HG03571 (cell line): ENCODE measurements at regions not wholly inside any gene's neighbourhood (a gene's known extent, or its start where the extent isn't known, plus 50 kb on each side); places are given as distances from the start of the nearest gene placed in this dataset.

Experiments
- ATAC-seq: cut with Tn5 transposase; IDR thresholded peaks from one replicate; pipeline ENCODE4 v1.9.1; 2021; ENCODE audit not compliant: unreplicated experiment

GRCh38 chr1:184267747-184268146, 119.1 kb upstream of the C1orf21 start:
- ATAC-seq: no peak

GRCh38 chr1:184270556-184270955, 116.3 kb upstream of the C1orf21 start:
- ATAC-seq: no peak

- no peak for ATAC-seq
These were observed 114.5 kb upstream of the C1orf21 start for GRCh38 chr1:184272175-184272866.

GRCh38 chr1:184276416-184276815, 110.4 kb upstream of the C1orf21 start:
- no peak for ATAC-seq

- no peak for ATAC-seq
These were observed 106.8 kb upstream of the C1orf21 start for GRCh38 chr1:184279911-184280458.

GRCh38 chr1:184283999-184284398, 102.8 kb upstream of the C1orf21 start:
- no peak for ATAC-seq

GRCh38 chr1:184284900-184285299, 101.9 kb upstream of the C1orf21 start:
- no peak for ATAC-seq

GRCh38 chr1:184285401-184286087, 101.3 kb upstream of the C1orf21 start:
- no peak for ATAC-seq

GRCh38 chr1:184287001-184287400, 99.8 kb upstream of the C1orf21 start:
- no peak for ATAC-seq

GRCh38 chr1:184289825-184290550, 96.8 kb upstream of the C1orf21 start:
- no peak for ATAC-seq

GRCh38 chr1:184291701-184292100, 95.1 kb upstream of the C1orf21 start:
- no peak for ATAC-seq

GRCh38 chr1:184292101-184292500, 94.7 kb upstream of the C1orf21 start:
- ATAC-seq: no peak

GRCh38 chr1:184294101-184294500, 92.7 kb upstream of the C1orf21 start:
- ATAC-seq: no peak

- ATAC-seq: no peak
These were observed 90.2 kb upstream of the C1orf21 start for GRCh38 chr1:184296466-184297243.

- no peak for ATAC-seq
These were observed 89.5 kb upstream of the C1orf21 start for GRCh38 chr1:184297244-184297750.

GRCh38 chr1:184298440-184299405, 88.1 kb upstream of the C1orf21 start:
- no peak for ATAC-seq

- no peak for ATAC-seq
These were observed 87.4 kb upstream of the C1orf21 start for GRCh38 chr1:184299406-184299790.

GRCh38 chr1:184299796-184300195, 87.0 kb upstream of the C1orf21 start:
- no peak for ATAC-seq

- no peak for ATAC-seq
These were observed 86.4 kb upstream of the C1orf21 start for GRCh38 chr1:184300446-184300845.

- no peak for ATAC-seq
These were observed 85.6 kb upstream of the C1orf21 start for GRCh38 chr1:184301227-184301626.
